Trophoblast cell (in vitro differentiated cells and primary cell): ENCODE measurements at regions not wholly inside any gene's neighbourhood (a gene's known extent, or its start where the extent isn't known, plus 50 kb on each side); places are given as distances from the start of the nearest gene placed in this dataset.

Experiments
- DNase-seq, 2 donors: peaks; one replicate each; pipeline ENCODE4 v3.0.0-alpha.2; 2016
- H2AFZ ChIP-seq: 2 replicates; pipeline ENCODE4 v1.6.1; 2013; ENCODE audit warnings: low read length, moderate library complexity, mild to moderate bottlenecking; ENCODE audit not compliant: insufficient read depth, poor library complexity
- H2AK5ac ChIP-seq: 2 replicates; pipeline ENCODE4 v1.6.1; 2013; ENCODE audit warnings: mild to moderate bottlenecking, low read length
- H2BK120ac ChIP-seq: 2 replicates; pipeline ENCODE4 v1.6.1; 2013; ENCODE audit warnings: low read length, mild to moderate bottlenecking, moderate library complexity; ENCODE audit not compliant: insufficient read depth, poor library complexity
- H2BK12ac ChIP-seq: 2 replicates; pipeline ENCODE4 v1.6.1; 2013; ENCODE audit warnings: mild to moderate bottlenecking, low read length, moderate library complexity
- H2BK5ac ChIP-seq: 2 replicates; pipeline ENCODE4 v1.6.1; 2013; ENCODE audit warnings: low read length, low read depth, moderate library complexity, mild to moderate bottlenecking; ENCODE audit not compliant: poor library complexity
- H3K14ac ChIP-seq: 2 replicates; pipeline ENCODE4 v1.6.1; 2013; ENCODE audit warnings: mild to moderate bottlenecking, low read length
- H3K18ac ChIP-seq: 2 replicates; pipeline ENCODE4 v1.6.1; 2013; ENCODE audit warnings: mild to moderate bottlenecking, low read length
- H3K23ac ChIP-seq: 2 replicates; pipeline ENCODE4 v1.6.1; 2013; ENCODE audit warnings: low read length
- H3K27ac ChIP-seq: 2 replicates; pipeline ENCODE4 v1.5.1; 2013; ENCODE audit warnings: low read depth, mild to moderate bottlenecking, inconsistent platforms, low read length, moderate library complexity
- H3K27me3 ChIP-seq: 2 replicates; pipeline ENCODE4 v1.6.1; 2013; ENCODE audit warnings: inconsistent platforms, mild to moderate bottlenecking, low read length, moderate library complexity; ENCODE audit not compliant: insufficient read depth
- H3K36me3 ChIP-seq, 2 experiments: 1 replicate in 1 of 2; 2 replicates in 1 of 2; pipeline ENCODE4 v1.6.1; 2013; ENCODE audit warnings: low read length in 2 of 2, mild to moderate bottlenecking in 2 of 2, moderate library complexity in 1 of 2; ENCODE audit not compliant: insufficient read depth in 2 of 2, control insufficient read depth in 1 of 2
- H3K4ac ChIP-seq: 2 replicates; pipeline ENCODE4 v1.6.1; 2013; ENCODE audit warnings: low read depth, mild to moderate bottlenecking, low read length, moderate library complexity
- H3K4me1 ChIP-seq, 2 experiments: 1 replicate in 1 of 2; 2 replicates in 1 of 2; pipeline ENCODE4 v1.6.1; 2013; ENCODE audit warnings: low read length in 2 of 2, mild to moderate bottlenecking in 2 of 2, moderate library complexity in 1 of 2; ENCODE audit not compliant: insufficient read depth in 2 of 2, control insufficient read depth in 1 of 2
- H3K4me2 ChIP-seq: 2 replicates; pipeline ENCODE4 v1.6.1; 2013; ENCODE audit warnings: inconsistent platforms, mild to moderate bottlenecking, low read length, moderate library complexity
- H3K4me3 ChIP-seq: 2 replicates; pipeline ENCODE4 v1.5.1; 2013; ENCODE audit warnings: mild to moderate bottlenecking, low read depth, low read length, inconsistent platforms
- H3K79me1 ChIP-seq: one replicate; pipeline ENCODE4 v1.6.1; 2013; ENCODE audit warnings: low read length
- H3K79me2 ChIP-seq: 2 replicates; pipeline ENCODE4 v1.6.1; 2013; ENCODE audit warnings: low read length, mild to moderate bottlenecking; ENCODE audit not compliant: control insufficient read depth, insufficient read depth, poor library complexity
- H3K9ac ChIP-seq: 2 replicates; pipeline ENCODE4 v1.6.1; 2013; ENCODE audit warnings: mild to moderate bottlenecking, low read length
- H3K9me3 ChIP-seq: 2 replicates; pipeline ENCODE4 v1.6.1; 2013; ENCODE audit warnings: low read depth, mild to moderate bottlenecking, control low read depth, inconsistent platforms, low read length; ENCODE audit not compliant: insufficient read depth
- H4K12ac ChIP-seq: 2 replicates; pipeline ENCODE4 v1.6.1; 2013; ENCODE audit warnings: low read depth, mild to moderate bottlenecking, low read length, moderate library complexity
- H4K8ac ChIP-seq: 2 replicates; pipeline ENCODE4 v1.6.1; 2013; ENCODE audit warnings: low read depth, mild to moderate bottlenecking, low read length, moderate library complexity
- H4K91ac ChIP-seq: one replicate; pipeline ENCODE4 v1.6.1; 2013; ENCODE audit warnings: low read depth, mild to moderate bottlenecking, low read length, moderate library complexity
- WGBS: extraction: QIAGEN DNeasy Blood & Tissue Kit; methylation state at CpG from one replicate; pipeline ENCODE4 v1.1.7; 2013; ENCODE audit warnings: missing lambda C conversion rate; ENCODE audit not compliant: insufficient read length, insufficient coverage; ENCODE audit errors: extremely low coverage; 5-methylcytosine and 5-hydroxymethylcytosine counted together

DNA sequence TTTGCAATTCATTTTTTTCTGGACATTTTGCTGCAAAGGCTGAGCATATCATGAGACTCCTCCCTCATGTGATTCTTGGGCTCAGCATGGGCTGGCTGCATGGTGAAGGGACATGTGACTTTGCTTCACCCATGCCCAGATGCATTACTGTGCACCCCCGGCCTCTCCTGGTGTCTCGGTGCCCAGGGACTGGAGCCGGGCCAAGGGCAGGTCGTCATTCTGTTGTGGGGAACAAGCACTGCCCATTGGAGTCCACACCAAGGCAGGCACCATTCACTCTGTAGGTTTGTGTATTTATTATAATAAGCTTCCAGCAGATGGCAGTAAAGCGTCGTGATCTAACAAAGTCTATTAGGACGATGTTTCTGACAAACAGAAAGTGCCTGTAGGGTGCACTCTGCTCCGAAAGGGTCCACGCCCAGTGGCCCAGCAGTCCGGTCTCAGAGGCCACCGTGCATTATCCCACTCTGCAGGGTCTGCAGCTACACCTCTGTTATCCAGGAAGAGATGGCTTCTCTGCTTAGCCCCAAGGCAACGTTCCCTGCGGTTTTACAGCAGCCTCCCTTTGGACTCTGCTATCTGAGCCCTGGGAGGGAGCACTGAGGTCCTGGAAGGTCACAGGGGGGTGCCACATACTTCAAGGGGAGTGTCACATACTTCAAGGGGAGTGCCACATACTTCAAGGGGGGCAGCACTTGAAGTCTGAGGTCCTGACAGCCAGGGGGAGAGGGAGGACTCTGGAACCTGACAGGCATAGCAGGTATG, 219.6 kb downstream of the TSN start:
- Histone ChIP-seq H3K79me1 (no peaks in the 10 kb centered on the region), H3K9me3 (no peaks in the 10 kb centered on the region), H4K8ac (no peak overlapping the region), H3K36me3 (no peaks in the 10 kb centered on the region), H2AK5ac (no peak overlapping the region), H3K9ac (no peak overlapping the region), H3K4me3 (no peak overlapping the region), H4K91ac (no peak overlapping the region), H3K4ac (no peak overlapping the region), H3K4me2 (no peak overlapping the region), H2BK12ac (no peak overlapping the region), H2BK120ac (no peak overlapping the region), H4K12ac (no peak overlapping the region), H3K18ac (no peak overlapping the region), H3K79me2 (no peaks in the 10 kb centered on the region), H2AFZ (no peak overlapping the region), H3K4me1 (no peaks in the 10 kb centered on the region), H3K27me3 (no peaks in the 10 kb centered on the region), H3K23ac (no peak overlapping the region), H2BK5ac (no peak overlapping the region), H3K27ac (no peak overlapping the region), H3K14ac (no peak overlapping the region)
- peak; percentile 47 to 91 for DNase-seq
- no CpG with 5 or more reads among the region's 13 CpGs for WGBS

GRCh38 chr2:121976926-121977325, 221.5 kb downstream of the TSN start:
- Histone ChIP-seq H3K27me3 (no peaks in the 10 kb centered on the region), H2AK5ac (no peak overlapping the region), H3K4me1 (no peaks in the 10 kb centered on the region), H3K14ac (no peak overlapping the region), H3K4me2 (no peak overlapping the region), H3K79me2 (no peaks in the 10 kb centered on the region), H2BK12ac (no peak overlapping the region), H3K4ac (no peak overlapping the region), H2AFZ (no peak overlapping the region), H4K91ac (no peak overlapping the region), H3K36me3 (no peaks in the 10 kb centered on the region), H3K27ac (no peak overlapping the region), H3K4me3 (no peak overlapping the region), H3K79me1 (no peaks in the 10 kb centered on the region), H4K8ac (no peak overlapping the region), H2BK5ac (no peak overlapping the region), H2BK120ac (no peak overlapping the region), H3K9ac (no peak overlapping the region), H4K12ac (no peak overlapping the region), H3K23ac (no peak overlapping the region), H3K18ac (no peak overlapping the region), H3K9me3 (no peaks in the 10 kb centered on the region)
- no peak for DNase-seq
- no CpG with 5 or more reads among the region's 3 CpGs for WGBS

DNA sequence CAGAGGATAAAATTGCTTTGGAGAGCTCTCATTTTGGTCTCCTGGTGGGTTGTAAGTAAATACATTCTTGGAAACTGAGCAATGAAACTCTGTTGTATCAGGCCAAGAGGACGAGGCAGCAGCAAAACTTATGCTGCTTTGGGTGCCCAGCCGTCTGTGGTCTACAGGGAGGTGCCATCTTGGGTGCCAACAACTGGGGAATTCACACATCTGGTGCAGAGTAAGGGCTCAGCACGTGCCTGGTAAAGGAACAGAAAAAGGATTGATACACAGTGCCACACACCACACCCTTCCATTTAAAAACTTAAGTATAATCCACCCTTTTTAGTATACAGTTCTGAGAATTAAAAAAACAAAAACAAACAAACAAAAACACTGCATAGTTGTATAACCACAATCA, 221.9 kb downstream of the TSN start:
- no peaks in the 10 kb centered on the region for H3K36me3 ChIP-seq
- H3K4me1 ChIP-seq = no peaks in the 10 kb centered on the region
- no peaks in the 10 kb centered on the region for H3K79me1 ChIP-seq
- no peak overlapping the region for H3K14ac ChIP-seq
- no peak overlapping the region for H2AK5ac ChIP-seq
- no peak overlapping the region for H4K12ac ChIP-seq
- H2BK120ac ChIP-seq = no peak overlapping the region
- no peak overlapping the region for H3K4ac ChIP-seq
- H3K9ac ChIP-seq = no peak overlapping the region
- no peak overlapping the region for H3K4me3 ChIP-seq
- DNase-seq = no peak
- H3K27me3 ChIP-seq = no peaks in the 10 kb centered on the region
- no peak overlapping the region for H3K4me2 ChIP-seq
- H3K27ac ChIP-seq = no peak overlapping the region
- no peak overlapping the region for H3K23ac ChIP-seq
- no peaks in the 10 kb centered on the region for H3K9me3 ChIP-seq
- no peak overlapping the region for H4K8ac ChIP-seq
- no CpG with 5 or more reads among the region's 3 CpGs for WGBS
- H2BK12ac ChIP-seq = no peak overlapping the region
- H3K18ac ChIP-seq = no peak overlapping the region
- no peaks in the 10 kb centered on the region for H3K79me2 ChIP-seq
- no peak overlapping the region for H2BK5ac ChIP-seq
- H4K91ac ChIP-seq = no peak overlapping the region
- H2AFZ ChIP-seq = no peak overlapping the region

DNA sequence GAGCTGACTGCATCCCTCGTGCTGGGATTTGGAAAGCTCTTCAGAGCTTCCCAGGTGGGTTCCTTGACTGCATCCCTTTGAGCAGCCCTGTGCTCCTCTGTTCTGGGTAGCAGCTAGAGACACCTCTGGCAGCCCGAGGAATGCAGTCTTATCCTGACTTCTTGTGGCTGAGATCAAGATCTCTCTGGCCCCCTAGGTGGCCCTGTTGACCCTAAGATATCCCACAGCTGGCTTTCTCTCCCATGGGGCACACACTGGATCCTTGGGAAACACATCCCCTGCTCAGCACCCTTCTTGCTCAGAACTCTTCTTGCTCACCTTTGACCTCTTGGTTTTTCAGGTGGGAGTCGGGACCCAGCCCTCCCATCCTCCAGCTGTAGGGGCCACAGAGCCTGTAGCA, 237.2 kb downstream of the TSN start:
- H2BK120ac ChIP-seq = no peak overlapping the region
- no peaks in the 10 kb centered on the region for H3K79me1 ChIP-seq
- no peak overlapping the region for H3K4ac ChIP-seq
- H2BK12ac ChIP-seq = no peak overlapping the region
- H4K8ac ChIP-seq = no peak overlapping the region
- H3K4me1 ChIP-seq = no peaks in the 10 kb centered on the region
- no peak overlapping the region for H3K9ac ChIP-seq
- DNase-seq = no peak
- no peak overlapping the region for H4K91ac ChIP-seq
- no peak overlapping the region for H2BK5ac ChIP-seq
- no peak overlapping the region for H4K12ac ChIP-seq
- no peak overlapping the region for H2AK5ac ChIP-seq
- no peak overlapping the region for H3K23ac ChIP-seq
- H3K4me3 ChIP-seq = no peak overlapping the region
- H3K79me2 ChIP-seq = no peaks in the 10 kb centered on the region
- no peaks in the 10 kb centered on the region for H3K27me3 ChIP-seq
- no peak overlapping the region for H3K4me2 ChIP-seq
- no peak overlapping the region for H2AFZ ChIP-seq
- H3K36me3 ChIP-seq = no peaks in the 10 kb centered on the region
- H3K14ac ChIP-seq = no peak overlapping the region
- no peak overlapping the region for H3K27ac ChIP-seq
- H3K18ac ChIP-seq = no peak overlapping the region
- WGBS = no CpG with 5 or more reads among the region's 3 CpGs
- no peaks in the 10 kb centered on the region for H3K9me3 ChIP-seq
